HG02884 (cell line): ENCODE measurements at regions not wholly inside any gene's neighbourhood (a gene's known extent, or its start where the extent isn't known, plus 50 kb on each side); places are given as distances from the start of the nearest gene placed in this dataset.

ENCODE experiments used
- ATAC-seq: cut with Tn5 transposase; IDR thresholded peaks from one replicate; pipeline ENCODE4 v1.9.1; 2021; ENCODE audit warnings: mild to moderate bottlenecking, moderate library complexity; ENCODE audit not compliant: unreplicated experiment

DNA sequence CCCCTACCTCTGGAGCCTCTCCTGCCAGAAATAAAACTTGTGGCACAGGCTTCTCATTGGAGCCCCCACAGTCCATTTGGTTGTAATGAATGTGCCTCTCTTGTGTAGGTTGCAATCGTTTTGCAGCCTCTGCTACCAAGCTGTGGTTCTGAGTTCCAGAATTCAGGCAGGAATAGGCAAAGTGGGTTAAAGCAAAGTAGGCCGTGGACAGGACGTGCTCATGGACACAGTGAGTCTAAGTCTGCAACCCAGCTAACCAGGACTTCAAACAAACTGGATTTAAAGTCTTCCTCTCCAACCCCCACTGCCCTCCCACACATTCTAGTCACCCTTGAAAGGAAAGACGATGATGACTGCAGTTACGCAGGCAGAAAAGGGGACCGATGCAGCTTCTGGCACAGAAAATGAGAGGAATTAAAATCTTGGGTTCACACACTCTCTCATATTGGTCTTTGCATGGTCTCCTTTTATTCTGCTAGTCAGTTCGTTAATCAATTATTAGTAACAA is 260.0 kb downstream of the PIK3R1 start:
- ATAC-seq: no peak

DNA sequence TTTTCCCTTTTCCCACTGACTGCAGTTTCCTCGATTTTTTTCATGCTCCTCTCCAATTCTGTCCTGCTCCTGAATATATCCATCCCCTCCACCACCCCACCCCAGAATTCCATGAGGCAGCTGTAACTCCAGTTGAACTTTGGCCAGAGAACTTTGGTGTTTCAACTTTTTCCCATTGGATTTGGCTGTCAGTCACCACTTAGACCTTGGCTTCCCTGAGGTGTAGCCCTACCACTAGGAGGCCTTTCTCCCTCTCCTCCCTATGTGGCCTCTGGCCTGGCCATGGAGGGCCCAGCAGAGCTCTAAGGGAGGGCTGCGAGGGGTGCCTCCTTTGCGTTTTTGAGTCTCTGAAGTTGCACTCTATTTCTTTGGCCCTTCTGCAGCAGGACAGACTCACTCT is 261.3 kb downstream of the PIK3R1 start:
- ATAC-seq: no peak

DNA sequence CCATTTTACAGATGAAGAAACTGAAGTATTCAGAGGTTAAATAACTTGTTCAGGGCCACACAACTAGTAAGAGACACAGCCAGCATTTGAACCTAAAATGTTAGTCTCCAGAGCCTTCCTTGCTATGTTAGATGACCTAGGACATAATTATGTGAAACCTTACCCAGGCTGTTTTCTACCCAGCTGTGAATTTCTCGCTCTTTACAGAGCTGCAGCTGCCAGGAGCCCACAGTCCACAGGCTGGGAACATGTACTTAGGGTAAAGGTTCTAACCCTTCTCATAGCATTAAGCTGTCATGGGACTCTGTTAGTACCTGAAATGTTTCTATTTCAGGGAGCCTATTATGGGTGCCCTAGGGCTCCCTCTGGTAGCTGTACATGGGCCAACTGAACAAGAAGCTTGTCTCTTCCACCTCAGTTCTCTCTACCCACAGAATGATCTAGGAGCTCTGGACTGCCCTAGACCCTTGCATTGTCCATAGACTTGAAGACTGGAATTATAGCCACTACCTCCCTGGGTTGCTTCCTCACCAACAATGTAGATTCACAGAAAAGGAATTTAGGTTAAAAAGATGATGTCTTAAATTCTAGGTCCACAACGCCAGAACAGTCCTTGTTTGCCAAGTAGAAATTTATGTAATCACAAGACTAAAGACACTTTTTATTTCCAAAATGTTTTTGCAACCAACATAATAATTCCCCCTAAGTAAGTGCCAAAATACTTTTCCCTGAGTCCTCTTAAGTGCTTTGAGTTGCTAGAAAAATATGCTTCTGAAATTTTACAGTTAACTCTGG is 262.9 kb downstream of the PIK3R1 start:
- no peak for ATAC-seq

DNA sequence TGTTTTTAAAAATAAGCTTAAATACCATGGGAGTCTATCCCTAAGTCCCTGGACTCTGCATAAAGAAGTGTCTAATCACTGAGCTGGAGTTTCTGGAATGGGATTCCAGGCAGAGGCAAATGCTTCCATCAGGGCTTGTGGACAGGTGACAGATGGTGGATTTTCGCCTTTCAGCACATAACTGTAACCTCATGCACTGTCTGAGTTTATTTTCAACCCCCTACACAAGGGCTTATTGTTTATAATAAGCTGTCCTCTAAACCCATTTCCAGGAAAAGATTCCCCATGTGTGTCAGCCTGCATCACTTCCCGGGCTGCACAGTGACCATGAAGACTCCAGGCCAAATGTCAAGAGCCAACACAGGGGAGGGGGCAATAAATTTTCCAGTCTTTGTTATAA is 264.0 kb downstream of the PIK3R1 start:
- ATAC-seq: no peak

DNA sequence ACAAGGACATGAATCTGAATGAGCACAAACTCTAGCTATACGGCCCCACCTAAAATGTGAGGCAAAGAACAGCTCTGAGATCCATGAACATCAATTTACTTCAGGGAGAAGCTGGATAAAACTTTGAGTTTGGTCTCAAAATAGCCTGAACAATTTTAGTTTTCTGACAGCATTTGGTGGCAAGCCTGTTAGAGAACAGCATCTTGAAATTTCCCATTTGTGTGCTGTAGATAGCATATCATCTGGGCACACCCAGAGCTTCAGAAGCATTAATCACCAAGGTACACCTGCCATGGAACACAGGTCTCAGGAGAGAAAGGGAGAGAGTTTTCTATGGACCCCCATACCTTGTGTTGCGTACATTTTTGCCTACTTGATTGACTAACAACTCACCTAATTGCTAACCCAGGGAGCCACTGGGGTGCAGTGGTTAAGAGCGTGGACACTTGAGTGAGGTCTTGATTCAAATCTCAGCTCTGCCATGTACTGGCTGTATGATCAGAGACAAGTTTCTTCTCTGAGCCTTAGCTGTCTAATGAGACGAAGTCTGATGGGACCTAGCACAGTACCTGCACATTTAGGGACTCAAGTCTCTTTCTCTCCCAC is 264.9 kb downstream of the PIK3R1 start:
- ATAC-seq: no peak

DNA sequence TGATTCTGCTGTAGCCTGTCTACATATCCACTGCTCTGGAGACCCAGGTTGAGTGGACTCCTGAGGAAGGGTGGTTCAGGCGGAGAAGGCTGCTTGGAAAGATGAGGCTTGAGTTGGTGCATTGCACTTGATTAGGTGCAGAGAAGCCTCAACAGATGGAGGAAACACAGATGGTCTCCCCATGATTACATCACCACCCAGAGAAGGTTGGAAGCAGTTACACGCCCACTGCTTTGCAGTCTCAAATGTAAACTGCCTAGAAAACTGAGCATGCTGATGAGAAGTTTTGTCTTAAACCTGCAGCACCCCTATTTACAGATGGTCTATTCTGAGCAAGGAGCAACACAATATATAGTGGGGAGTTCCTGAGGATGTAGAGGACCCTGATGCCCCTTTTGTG is 266.6 kb downstream of the PIK3R1 start:
- no peak for ATAC-seq

DNA sequence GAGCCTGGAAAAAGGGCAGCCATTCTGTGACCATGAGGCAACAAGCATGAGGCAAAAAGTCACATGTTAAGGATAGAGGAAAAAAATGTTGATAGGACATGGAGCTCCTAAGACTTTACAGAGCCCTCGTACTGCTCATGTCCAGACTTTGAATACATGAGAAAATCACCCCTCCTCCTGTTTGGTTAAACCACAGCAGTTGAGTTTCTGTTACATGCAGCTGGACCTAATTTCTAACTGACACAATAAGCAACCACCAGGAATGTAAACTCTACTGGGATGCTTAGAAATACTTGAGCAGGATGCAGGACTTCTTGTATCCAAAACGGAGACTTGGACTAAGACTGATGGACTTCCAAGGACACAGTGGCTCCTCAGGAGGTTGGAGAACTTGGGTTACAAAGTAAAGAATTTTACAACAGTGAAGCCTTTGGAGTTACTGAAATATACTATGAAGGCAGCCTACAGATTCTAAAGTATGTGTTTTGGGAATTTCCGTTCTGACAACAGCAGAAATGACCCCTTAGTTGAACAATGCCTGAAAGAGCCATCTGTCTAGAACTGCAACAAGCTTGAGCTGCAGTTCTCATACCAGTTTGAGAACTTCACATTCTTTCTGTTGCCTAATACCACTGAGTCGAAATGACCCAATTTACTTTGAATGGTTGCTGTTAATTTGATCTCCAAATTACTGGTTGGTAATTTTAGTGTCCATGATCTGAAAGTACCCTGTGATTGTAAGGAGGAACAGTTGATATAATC is 268.9 kb downstream of the PIK3R1 start:
- ATAC-seq: no peak

DNA sequence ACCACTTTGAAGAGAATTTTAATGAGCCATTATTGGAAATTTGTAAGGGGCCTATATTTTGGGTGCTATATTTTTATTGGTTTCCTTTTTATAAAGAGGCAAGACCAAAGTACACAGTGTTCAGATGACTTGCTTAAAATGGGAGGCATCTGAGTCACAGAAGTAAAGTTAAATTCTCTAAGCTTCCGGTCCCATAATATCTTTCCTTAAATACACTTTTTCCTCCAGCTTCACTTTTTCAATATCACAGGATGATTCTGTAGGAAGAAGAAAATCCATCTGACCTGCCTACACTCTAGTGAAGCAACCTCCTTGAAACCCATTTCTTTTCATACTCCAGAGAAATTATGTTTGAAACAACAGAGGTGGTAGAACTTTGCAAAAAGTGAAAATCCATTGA is 274.0 kb downstream of the PIK3R1 start:
- ATAC-seq: no peak

DNA sequence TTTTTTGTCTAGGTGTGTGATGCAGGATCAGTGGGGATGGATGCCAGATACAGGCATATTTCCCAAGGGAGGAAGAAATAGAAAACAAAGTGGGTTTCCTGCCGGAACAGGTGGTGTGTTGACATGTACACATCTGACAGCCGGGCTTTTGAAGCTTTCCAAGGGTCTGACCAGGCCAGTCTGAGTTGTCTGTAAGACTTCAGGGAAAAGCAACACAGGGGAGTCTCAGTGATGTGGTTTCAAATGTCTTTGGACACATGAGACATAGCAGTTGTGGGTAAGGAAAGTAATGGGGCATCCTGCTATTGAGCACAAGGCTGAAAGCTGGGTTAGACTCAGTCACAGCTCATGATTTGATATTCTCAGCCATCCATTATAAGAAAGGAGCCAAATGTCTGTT is 274.9 kb downstream of the PIK3R1 start:
- no peak for ATAC-seq

DNA sequence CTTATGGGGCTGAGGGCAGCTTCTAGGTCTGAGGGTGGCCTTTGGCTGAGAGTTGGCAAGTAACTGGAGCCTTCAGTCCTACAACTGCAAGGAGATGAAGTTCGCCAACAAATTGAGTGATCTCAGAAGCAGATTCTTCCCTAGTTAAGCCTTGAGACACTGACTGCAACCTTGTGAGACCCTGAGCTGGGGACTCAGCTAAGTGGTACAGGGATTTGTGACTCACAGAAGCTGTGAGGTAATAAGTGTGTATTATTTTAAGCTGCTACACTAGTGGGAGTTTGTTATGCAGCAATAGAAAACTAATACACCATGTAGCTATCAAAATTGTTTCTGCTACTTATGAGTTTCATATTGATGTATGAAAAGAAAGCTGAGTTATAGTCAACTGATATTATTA is 279.2 kb downstream of the PIK3R1 start:
- ATAC-seq: no peak

DNA sequence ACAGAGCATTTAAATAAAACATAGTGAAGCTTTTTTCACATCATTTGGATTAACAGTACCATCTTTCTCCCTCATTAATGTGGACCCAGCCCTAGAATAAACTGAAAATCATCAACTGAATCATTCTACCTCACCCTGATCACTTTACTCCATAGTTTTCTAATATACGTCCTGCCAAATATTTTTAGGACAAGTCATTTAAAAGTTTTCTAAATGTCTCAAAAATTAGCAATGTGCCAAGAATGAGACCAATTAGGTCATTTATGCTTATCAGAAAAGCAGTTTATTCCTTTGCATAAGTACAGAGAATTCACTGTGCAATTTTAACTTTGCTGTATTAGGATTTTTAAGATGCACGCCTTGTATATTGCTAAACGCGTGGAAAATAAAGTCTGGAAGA is 284.4 kb downstream of the PIK3R1 start:
- ATAC-seq: no peak

DNA sequence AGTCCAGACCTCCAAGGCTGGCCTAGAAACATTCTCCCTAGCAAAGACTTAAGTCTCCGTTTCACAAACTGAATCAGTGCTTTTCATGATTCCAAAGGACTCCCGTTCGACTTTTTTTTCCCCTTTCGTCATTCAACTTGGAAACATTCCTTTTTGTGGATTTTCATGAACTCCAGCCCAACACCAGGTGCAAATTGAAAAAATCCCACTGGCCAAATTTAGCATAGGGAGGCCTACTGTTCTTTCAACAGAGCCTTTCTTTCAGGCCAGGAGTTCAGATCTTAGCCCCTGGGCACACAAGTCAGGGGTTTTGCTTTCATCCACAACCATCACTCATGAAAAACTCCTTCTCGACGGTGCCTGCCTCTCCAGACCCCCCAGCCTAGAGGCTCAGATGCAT is 285.3 kb downstream of the PIK3R1 start:
- ATAC-seq: no peak

DNA sequence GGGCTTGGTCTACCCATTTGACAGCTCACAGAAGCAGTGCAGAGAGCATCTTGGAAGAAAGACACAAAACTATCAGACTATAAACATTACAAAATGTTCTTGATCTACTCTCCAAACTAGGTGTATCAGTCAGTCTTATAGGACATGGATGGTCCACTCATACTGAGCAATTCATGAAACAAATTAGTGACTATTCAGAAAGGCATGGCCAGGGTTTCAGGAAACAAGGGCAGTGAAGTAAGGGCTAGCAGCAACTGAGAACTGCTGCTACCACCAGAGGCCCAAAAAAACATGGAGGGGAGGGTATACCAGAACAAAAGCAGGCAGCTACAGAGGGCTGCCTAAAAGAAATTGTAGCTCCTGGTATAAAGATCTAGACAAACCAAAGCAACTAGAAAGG is 287.0 kb downstream of the PIK3R1 start:
- no peak for ATAC-seq

DNA sequence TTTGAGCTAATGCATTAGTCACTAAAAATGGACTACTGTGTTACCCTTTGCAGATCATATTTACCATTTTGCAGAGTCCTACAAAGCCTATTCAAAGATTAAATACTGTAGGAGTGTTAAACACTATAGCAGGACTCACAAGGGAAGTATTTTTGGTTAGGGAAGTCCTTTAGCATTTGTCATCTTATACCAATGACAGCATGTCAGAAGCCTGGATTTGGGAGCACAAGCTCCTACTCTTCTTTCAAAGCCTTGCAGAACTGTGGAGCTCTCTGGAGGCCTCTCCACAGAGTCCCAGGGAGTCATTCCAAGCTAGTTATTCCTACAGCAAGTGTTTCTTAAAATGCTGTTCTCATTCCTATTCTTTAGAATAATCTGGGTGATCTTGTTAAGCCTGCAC is 288.8 kb downstream of the PIK3R1 start:
- ATAC-seq: no peak

DNA sequence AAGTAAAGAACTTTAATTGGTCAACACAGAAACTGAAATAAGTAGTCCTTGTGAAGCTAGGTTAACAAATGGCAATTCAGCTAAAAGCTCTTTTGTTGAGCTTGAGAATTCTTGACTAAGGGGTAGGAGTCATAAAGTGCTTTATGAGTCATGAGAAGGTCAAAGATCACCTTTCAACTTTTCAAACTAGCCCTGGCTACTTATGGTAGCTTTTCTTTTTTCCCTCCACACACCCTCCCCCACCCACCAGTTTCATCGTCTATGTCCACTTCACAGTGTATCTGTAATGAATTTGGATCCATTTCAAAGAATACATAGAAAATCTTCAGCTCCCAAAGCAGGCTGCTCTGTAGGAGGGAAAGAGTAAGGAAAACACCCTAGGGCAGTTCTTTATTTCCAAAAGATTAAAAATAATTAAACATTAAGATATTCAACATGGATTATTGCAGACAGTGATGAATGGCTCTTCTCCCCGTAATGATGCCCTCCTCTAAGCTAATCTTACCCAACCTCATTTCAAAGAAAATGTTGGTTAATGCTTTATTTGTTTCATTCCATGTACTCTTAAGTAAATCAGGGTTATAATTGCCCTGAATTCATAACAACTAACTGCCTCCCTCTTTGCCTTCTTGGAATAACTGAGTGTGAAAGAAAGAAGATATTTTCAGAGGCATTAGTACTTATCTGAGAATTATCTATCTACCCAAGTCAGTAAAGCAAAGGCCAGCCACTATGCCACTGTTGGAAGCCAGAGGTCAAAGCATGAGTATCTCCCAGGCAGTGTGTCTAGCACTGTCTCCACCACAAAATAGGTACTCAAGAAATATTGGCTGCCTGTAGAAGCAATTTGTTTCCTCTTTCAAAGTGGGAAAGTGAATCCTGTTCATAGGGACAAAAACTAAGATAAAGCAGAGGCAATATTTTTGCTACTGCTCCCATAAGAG is 290.6 kb downstream of the PIK3R1 start:
- ATAC-seq: no peak

DNA sequence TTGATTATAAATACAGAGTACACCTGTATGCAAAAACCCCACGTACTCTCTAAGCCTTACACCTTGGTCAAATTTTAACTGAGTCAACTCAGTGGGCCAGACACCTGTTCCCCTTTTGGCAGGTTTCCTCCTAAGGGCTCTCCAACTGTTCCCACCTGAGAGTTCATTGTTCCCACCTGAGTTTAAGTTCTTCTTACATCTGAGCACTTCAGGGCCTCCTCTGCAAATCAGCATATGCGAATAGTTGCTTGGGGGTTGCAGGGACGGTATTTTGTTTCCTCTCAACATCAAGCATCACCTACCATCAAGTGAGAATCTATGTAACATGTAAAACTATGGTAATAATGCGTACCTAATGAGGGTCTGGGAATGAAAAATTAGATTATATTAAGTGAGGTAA is 300.0 kb downstream of the PIK3R1 start:
- ATAC-seq: no peak

DNA sequence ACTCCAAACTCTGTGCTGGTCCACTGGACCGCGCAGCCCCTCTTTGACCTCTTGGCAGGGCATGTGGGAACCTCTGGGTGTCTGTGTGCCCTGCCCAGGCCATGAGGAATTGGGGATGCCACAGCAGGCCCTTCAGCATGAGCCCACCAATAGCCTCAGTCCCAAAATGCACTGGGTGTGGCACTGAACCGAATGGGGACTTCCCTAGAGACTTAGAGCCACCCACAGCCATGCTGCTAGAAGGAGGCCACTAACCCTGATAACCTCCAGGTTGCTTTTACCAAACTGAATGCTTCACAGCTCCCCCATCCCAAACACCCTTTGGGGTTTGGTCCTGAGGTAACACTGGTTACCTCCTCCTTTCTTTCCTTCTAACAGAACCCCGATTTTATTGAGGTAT is 302.7 kb downstream of the PIK3R1 start:
- no peak for ATAC-seq

DNA sequence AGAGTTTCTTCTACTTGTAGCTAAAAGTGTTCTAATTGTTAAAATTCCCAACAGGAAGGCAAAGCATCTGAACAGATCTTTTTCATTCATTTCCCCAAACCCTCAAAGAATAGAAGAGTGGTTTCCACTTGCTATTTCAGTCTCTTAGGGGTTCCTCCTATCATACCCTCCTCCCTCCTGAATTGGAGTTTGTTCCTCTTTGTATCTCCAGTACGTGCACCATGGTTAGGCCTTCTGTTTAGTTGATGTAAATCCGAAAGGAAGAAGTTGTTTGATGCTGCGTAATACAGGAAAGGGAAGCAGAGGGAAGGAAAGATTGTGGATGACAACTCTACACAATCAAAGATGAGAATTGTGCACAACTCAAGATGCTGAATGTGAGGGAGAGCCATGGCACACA is 303.6 kb downstream of the PIK3R1 start:
- ATAC-seq: no peak

DNA sequence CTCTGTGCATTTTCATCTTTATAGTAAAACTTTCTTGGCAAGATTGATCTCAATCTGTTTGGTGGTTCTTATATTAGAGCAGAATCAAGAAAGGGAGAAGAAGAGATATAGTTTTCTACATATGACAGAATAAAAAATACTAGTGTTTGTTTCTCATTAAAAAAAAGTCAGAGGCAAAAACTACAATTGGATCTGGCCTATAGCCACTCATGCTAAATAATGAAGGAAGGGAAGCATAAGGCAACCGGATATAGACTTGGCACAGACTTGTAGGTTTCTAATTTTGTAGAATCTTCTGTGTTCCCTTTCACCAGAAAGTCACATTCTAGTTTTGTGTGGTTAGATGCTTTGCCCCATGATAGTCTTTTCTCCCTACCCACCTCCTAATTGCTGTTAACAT is 306.2 kb downstream of the PIK3R1 start:
- no peak for ATAC-seq

DNA sequence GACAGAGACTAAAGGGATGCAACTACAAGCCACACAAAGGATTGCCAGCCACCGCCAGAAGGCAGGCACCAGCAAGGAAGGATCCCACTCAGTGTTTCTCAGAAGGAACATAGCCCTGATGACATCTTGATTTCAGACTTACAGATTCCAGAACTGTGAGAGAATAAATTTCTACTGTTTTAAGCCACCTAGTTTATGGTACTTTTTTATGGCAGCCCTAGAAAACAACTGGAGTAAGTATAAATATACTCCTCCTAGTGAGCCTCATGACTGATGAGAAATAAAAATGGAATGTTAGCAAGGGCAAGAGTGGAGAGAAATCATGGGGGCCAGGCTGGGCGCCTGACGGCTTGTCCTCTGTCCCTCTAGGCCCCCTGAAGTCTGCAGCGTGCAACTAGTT is 307.3 kb downstream of the PIK3R1 start:
- no peak for ATAC-seq

DNA sequence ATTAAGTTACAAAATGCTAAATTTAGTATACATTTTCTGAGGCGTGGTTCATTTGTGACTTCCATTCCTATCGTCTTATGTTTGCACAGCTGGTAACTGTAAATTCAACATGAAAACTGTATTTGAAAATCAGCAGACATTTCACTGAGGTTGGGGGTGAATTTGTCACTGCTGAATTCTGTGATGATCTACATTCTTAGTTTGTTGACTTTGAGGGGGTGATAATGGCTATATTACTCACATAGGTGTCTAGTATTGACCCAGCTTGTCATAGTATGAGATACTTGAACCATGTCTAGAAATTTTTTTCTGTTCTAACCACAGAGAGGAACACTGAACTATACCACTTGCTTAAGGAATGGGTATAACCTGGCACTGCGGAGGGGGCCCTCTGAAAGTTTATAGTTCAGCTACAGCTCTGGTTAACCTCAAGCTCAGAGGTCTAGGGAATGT is 313.3 kb downstream of the PIK3R1 start:
- no peak for ATAC-seq
